ENCODE measurements at regions not wholly inside any gene's neighbourhood (a gene's known extent, or its start where the extent isn't known, plus 50 kb on each side); places are given as distances from the start of the nearest gene placed in this dataset.

GRCh38 chr16:9499941-9500593 is 408.6 kb downstream of the HAPSTR1 start:
- no peak for TF ChIP-seq EZH2 (IDR thresholded peaks at IDR 0.05; ENCODE audit: borderline replicate concordance, low read depth, low read length, poor library complexity, severe bottlenecking)
- TF ChIP-seq, protein P1, sequence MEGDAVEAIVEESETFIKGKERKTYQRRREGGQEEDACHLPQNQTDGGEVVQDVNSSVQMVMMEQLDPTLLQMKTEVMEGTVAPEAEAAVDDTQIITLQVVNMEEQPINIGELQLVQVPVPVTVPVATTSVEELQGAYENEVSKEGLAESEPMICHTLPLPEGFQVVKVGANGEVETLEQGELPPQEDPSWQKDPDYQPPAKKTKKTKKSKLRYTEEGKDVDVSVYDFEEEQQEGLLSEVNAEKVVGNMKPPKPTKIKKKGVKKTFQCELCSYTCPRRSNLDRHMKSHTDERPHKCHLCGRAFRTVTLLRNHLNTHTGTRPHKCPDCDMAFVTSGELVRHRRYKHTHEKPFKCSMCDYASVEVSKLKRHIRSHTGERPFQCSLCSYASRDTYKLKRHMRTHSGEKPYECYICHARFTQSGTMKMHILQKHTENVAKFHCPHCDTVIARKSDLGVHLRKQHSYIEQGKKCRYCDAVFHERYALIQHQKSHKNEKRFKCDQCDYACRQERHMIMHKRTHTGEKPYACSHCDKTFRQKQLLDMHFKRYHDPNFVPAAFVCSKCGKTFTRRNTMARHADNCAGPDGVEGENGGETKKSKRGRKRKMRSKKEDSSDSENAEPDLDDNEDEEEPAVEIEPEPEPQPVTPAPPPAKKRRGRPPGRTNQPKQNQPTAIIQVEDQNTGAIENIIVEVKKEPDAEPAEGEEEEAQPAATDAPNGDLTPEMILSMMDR (conservative IDR thresholded peaks at IDR 0.05; ENCODE audit: low read depth, low read length): no peak
